GM12865 (cell line): ENCODE measurements at regions not wholly inside any gene's neighbourhood (a gene's known extent, or its start where the extent isn't known, plus 50 kb on each side); places are given as distances from the start of the nearest gene placed in this dataset.

Experiments used
- DNase-seq: peaks from one replicate; pipeline ENCODE4 v3.0.0; 2010; ENCODE audit warnings: low read depth
- H3K4me3 ChIP-seq: 2 replicates; pipeline ENCODE4 v1.5.1; 2011; ENCODE audit warnings: mild to moderate bottlenecking, low read depth, low read length, control low read depth
- CTCF ChIP-seq: IDR thresholded peaks from 2 replicates; pipeline ENCODE4 v1.5.1; 2011; ENCODE audit warnings: low read length, control low read depth, low read depth, inconsistent platforms; ENCODE audit not compliant: insufficient read depth; ENCODE audit errors: missing control alignments

GRCh38 chr12:107302649-107303341, 209.4 kb upstream of the CRY1 start:
- TF ChIP-seq CTCF, result no peak
- DNase-seq, result no peak
- H3K4me3 ChIP-seq, result no peak overlapping the region

DNA sequence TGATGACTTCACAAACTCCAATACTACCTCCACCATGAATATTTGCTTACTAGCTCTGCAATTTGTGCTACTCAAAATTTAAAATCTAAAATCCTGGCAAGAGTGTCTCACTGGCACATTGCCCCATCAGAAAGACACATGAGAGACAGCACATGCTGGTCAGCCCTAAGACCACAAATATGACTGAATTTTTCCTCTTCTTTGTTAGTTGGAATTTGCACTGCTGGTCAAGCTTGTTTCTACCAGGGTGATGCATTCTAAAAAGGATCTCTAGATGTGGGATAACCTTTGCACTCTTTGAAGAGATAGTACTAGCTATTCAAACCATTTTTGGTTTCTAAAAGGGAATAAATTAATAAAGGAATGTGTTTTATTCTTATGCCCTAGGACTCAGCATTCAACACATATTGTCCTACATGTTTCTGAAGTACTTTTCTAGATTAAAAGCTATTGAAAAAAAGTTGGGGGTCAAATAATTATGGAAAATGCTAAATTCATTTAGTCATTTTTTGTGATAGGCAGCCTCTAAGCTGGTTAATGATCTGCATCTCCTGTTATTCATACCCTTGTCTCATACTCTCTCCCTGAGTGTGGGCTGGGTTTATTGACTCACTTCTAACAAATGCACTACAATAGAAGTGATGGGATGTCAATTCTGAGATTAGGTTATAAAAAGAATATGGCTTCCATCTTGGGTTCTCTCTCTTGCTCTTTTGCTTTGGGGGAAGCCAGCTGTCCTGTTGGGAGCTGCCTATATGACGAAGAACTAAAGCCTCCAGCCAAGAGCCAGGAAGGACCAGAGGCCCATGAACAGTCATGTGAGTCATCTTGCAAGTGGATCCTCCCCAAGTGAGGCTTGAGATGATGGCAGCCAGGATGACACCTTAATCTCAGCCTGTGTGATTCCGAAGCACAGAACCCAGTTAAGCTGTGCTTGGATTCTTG, 211.5 kb upstream of the CRY1 start:
- no peak for TF ChIP-seq CTCF
- H3K4me3 ChIP-seq, result no peak overlapping the region
- DNase-seq, result no peak

GRCh38 chr12:107306141-107306659, 212.9 kb upstream of the CRY1 start:
- H3K4me3 ChIP-seq, result no peak overlapping the region
- DNase-seq, result no peak
- no peak for TF ChIP-seq CTCF

DNA sequence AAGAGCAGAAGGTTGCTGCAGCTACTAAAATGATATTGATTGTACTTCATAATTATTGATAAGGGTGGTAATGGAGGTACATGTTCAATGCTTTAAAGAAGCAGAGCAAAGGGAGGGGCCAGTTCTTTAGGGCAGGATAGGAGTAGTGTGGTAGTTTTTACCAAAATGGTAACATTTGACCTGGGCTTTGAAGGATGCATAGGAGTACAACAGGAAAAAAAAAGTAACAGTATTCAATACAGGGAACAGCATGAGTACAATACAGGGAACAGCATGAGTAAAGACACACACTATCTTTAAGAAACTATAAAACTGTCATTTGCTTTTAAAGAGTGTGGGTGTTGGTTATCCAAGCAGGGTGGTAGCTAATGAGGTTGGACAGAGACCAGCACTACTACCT, 215.0 kb upstream of the CRY1 start:
- no peak overlapping the region for H3K4me3 ChIP-seq
- no peak for TF ChIP-seq CTCF
- DNase-seq, result no peak

DNA sequence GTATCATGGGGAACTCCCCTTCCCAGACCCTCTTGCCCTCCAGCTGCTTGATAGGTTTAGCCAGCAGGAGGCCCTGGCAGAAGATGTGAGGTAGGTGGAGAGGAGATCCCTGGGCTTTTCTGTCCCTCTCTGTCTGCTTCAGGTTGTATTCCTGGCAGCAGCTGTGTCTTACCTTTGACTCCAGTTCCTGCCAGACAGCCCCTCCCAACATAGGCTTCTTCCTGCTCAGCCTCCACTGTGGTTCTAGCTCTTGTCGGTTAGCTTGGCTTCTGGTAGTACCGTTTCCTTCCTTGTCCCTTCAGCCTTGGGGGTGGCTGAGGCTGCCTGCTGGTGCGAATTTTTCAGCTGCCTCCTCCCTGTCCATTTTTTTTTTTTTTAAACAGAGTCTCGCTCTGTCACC, 215.7 kb upstream of the CRY1 start:
- no peak for DNase-seq
- no peak for TF ChIP-seq CTCF
- no peak overlapping the region for H3K4me3 ChIP-seq

GRCh38 chr12:107310621-107311020, 217.3 kb upstream of the CRY1 start:
- H3K4me3 ChIP-seq, result no peak overlapping the region
- TF ChIP-seq CTCF, result no peak
- no peak for DNase-seq
